ENCODE measurements at regions not wholly inside any gene's neighbourhood (a gene's known extent, or its start where the extent isn't known, plus 50 kb on each side); places are given as distances from the start of the nearest gene placed in this dataset.

GRCh38 chr14:85236296-85236695, 293.6 kb upstream of the FLRT2 start:
- no peak for DNase-seq

DNA sequence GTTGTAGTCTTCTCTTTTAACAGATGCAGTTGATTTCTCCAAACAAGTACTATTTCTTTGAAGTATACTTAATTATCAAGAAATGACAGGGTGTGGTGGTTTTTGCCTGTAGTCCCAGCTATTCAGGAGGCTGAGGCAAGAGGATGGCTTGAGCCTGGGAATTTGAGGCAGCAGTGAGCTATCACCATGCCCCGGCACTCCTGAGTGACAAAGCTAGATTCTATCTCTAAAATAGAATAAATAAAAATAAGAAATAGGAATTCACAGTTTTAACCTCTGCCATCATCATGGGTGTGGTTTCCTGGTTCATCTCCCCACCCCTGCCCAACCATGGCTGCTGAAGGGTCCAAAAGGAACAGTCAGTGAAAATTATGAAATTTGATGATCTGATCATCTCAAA, 290.2 kb upstream of the FLRT2 start:
- no peak for DNase-seq

GRCh38 chr14:85241022-85241855, 288.7 kb upstream of the FLRT2 start:
- DNase-seq = no peak

- no peak for DNase-seq
Observed at GRCh38 chr14:85242666-85243065, 287.3 kb upstream of the FLRT2 start.

GRCh38 chr14:85243321-85243720, 286.6 kb upstream of the FLRT2 start:
- no peak for DNase-seq

- DNase-seq = no peak
Observed at GRCh38 chr14:85247071-85247470, 282.9 kb upstream of the FLRT2 start.

GRCh38 chr14:85248881-85249635, 280.9 kb upstream of the FLRT2 start:
- no peak for DNase-seq

DNA sequence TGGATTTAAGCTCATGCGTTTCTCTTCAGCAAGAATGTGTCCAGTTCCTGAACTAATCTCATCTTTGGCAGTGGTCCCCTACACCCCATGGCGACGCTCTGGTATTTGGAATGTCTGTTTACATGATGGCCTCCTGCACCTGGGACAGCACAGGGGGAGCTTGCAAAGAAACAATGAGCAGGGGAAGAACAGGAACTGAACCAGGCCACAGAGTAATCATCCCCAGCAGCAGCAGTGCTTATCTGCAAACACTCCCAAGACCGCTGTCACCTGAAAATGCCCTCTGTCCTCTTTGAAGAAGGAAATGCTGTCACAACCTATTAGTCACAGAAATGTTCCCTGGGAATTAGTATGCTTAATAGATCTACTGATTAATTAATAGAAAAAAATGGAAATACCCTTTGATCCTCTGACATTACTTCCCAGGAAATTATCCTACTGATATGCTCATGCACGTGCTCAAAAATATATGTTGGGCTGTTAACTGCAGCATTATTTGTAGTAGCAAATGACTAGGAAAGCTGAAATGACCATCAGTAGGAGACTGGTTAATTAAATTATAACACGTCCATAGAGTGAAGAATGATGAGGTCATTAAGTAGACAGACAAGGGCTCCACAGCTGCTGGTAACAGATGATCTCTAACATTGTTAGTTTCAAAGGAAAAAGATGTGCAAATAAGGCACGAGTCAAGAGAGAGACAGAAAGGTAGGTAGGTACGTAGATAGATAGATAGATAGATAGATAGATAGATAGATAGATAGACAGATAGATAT, 279.3 kb upstream of the FLRT2 start:
- no peak for DNase-seq

GRCh38 chr14:85252011-85252410, 277.9 kb upstream of the FLRT2 start:
- DNase-seq = no peak

DNA sequence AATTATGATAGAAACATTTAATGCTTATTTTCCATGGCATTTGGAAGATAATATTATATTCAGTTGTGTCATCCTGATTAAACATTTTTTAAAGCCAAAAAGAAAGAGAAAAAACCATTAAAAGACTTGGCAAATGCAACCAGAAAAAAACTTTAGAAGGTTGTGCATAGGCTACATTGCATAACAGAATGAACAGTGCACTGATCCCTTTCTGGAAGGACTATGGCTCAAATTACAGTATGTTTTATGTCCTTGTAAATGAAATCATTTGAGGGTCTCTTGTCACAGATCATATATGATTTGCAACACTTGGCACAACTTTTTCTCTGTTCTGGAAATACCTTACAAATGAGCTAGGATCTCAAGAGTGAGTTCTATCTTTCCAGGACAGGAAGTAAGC, 275.2 kb upstream of the FLRT2 start:
- DNase-seq = peak; percentile 18

GRCh38 chr14:85257287-85257686, 272.7 kb upstream of the FLRT2 start:
- DNase-seq = no peak

DNA sequence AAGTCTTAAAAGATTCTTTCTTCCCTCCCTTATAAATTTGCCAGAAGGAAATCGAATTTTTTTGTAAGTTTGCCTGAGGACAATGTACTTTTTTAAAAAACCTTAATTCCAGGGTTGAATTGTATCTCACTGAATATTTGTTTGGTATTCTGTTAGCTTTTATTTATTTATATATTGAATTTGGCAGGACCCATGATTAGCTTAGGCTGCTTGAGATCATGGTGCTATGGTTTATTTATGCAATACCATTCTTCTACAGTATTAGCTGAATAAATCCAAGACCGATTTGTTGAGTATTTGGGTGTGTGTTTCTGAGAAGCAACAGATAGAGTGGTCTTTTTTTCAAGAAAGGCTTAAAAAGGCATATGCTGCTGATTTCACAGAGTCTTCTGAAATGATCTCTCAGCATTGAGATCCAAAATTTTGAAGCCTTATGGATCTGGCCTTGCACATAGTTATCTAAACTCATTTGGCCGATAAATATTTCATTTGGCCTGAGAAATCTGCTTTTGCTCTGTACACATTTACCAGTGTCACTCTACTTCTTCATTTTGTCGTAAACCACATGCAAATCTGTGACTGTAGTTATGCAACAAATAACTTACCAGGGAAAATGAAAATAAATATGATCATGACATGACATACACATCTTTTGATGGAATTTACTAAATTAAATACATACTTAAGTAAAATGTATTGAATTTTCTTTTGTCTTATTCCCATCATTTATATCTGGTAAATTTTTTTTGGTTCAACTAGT, 265.8 kb upstream of the FLRT2 start:
- no peak for DNase-seq

- no peak for DNase-seq
Observed at GRCh38 chr14:85273099-85273677, 256.8 kb upstream of the FLRT2 start.

DNA sequence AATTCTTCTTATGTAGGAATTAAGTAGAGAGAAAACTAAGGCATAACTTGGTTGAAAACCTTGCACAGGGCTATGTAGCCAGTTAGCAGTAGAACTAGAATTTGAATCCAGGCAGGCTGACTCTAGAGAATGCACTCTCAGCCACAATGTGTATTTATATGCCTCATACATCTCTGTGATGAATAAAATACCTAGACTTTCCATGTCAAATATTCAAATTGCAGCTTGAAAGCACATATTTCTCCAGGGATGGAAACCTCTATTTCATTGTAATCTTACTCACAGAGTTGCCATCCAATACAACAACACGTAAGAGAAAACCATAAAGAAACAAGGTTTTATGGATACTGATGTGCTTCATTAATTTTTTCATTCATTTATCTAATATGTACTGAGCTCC, 256.0 kb upstream of the FLRT2 start:
- DNase-seq = no peak

DNA sequence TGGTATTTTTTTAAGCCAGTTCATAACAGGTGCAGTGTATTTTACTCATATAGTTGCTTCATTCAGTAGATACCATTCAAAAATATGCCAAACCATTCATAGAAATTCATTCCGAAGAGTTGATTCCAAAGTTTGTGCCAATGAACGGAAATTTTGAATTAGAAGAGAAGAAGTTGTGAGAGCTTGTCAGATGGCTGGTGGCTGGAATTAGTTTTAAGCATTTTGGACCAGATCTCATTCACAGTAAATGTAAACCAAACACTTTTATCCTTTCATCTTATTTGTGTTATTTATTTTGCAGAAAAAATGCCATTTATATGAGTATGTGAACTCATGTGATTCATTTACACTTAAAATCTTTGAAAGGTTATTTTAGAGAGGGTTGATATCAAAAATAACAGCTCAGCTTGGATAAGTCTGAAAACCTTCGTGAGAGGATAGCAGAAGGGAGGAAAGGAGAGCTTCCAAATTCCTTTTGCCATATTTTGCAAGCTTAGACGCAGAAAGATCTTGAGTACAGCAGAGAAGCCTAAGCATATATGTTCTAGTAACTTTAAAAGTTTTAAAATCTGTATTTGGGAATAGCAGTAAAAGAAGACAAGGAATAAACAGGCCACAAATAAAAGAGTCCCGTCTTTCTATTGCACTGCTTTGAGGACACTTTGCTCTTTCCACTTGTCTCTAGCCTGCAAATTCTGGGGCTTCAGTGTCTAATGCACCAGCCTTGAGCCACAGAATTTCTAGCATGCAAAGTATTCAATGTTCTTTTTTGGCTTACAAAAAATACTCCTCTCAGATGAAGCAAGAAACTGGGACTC, 253.6 kb upstream of the FLRT2 start:
- DNase-seq = no peak

GRCh38 chr14:85276979-85277228, 253.0 kb upstream of the FLRT2 start:
- DNase-seq = no peak

DNA sequence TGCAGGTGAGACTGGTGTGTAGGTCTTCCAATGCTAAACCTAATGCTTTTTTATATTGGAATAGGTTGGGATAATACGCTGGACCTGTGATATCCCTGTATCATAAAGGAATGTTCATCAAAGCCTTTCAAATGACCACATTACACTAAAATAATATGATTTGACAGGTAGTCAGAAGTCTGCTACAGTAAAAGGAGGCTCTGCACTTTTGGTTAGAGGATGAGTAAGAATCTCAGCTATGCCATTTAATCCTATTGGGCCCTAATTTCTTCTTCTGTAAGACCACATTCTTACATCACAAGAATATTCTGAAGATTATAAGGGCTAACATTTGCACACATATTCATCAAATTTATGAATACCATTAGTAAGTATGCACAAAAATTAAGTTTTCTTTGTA, 250.5 kb upstream of the FLRT2 start:
- no peak for DNase-seq

DNA sequence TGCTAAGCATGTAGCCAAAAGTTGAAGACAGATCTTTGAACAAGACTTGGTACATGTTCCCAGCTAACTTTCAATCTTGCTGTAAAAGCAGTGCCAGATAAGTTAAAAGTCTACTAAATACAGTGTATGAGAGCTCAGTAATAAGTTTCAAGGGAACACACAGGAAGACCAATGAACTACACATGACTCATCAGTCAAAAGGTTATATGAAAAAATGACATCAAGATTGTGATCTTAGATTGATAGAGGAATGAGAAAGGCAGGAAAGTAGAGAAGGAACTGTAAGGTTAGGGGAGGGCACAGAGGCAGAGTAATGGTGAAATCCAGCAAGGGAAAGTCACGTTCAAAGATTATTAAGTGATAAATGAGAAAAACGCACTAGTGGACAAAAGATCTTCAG, 249.9 kb upstream of the FLRT2 start:
- no peak for DNase-seq

GRCh38 chr14:85281921-85282320, 248.0 kb upstream of the FLRT2 start:
- peak; percentile 31 for DNase-seq

DNA sequence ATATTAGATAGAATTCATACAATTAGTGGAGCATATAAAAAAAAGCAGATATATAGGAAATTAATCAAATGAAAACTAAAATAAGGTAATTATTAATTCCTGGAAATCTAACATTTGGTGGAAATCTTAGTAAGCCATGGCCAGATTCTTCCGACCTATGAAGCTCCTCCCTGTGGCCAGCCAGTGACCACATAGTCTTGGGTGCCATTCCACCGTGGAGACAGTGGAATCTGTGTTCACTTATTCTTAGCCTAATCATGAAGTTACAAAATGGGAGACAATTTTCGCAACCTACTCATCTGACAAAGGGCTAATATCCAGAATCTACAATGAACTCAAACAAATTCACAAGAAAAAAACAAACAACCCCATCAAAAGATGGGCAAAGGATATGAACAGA, 241.9 kb upstream of the FLRT2 start:
- DNase-seq = no peak

- no peak for DNase-seq
Observed at GRCh38 chr14:85291731-85292130, 238.2 kb upstream of the FLRT2 start.
